ENCODE measurements at regions not wholly inside any gene's neighbourhood (a gene's known extent, or its start where the extent isn't known, plus 50 kb on each side); places are given as distances from the start of the nearest gene placed in this dataset.
"Not testable (repeated sequence)": the region's sequence is repeated elsewhere in the genome, so short reads cannot be mapped to it uniquely, and the experiment has no call there.

GRCh38 chr15:45867281-45867680 is 232.5 kb downstream of the SQOR start:
- no peak for DNase-seq (ENCODE audit: low read depth)

DNA sequence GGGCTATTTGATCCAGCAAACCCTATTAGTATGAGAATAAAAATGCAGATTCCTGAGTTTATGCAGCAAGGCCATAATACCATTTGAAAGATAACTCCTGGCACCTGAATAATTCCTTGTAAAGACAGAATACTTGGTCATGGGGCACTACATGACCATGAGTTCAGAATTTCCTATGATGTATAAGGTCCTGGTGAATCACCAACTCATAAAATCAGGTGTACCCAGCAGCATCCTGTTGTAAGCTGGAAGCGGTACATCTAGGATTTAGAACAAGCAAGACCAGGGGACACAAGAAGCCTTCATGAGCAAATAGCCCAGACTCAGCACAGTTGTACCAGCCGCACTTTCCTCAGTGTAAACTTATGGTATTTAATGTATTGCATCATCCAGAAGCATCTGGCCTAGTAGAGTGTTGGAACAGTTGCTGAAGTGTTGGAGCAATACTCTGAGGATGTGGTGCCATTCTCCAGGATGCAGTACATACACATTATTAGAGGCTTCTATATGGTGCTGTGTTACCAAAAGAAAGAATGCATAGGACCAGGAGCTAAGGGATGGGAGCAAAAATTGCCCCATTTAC is 233.4 kb downstream of the SQOR start:
- no peak for DNase-seq (ENCODE audit: low read depth)

GRCh38 chr15:45869034-45869668 is 234.3 kb downstream of the SQOR start:
- no peak for DNase-seq (ENCODE audit: low read depth)

DNA sequence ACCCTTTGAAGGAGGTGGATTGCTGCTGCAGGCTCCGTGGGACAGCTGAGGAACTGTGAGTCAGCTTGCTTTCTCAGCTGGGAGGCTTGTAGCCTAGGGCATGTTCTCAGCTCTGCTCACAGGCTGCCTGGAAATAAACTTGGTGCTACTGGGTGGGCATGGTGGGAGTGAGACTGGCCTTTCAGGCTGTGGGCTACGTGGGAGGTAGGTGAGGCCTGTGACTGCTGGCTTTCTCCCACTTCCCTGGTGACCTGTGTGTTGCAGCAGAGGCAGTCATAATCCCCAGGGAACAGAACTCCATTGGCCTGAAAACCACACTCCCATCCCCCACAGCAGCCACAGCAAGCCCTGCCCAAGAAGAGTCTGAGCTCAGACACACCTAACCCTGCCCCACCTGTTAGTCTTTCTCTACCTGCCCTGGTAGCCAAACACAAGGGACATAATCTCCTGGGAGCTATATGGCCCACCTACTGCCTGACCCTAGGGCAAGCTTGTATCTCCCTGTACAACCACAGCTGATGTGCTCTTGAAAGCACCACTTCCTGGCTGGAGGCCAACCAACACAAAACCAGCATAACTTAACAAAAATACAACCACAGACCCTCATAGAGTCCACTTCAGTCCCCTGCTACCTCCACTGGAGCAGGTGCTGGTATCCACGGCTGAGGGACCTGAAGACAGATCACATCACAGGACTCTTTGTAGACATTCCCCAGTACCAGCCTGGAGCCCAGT is 236.5 kb downstream of the SQOR start:
- DNase-seq (ENCODE audit: low read depth) = no peak

DNA sequence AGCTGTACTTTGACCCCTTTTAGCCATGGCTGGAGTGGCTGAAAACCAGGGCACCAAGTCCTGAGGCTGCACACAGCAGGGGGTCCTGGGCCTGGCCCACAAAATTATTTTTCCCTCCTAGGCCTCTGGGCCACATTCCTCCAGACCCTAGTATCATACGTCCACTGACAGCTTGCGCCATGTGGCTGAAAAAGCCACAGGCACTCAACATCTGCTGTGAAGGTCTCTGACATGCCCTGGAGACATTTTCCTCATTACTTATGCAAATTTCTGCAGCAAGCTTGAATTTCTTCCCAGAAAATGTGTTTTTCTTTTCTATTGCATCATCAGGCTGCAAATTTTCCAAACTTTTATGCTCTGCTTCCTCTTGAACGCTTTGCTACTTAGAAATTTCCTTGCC is 239.0 kb downstream of the SQOR start:
- DNase-seq (ENCODE audit: low read depth) = no peak

DNA sequence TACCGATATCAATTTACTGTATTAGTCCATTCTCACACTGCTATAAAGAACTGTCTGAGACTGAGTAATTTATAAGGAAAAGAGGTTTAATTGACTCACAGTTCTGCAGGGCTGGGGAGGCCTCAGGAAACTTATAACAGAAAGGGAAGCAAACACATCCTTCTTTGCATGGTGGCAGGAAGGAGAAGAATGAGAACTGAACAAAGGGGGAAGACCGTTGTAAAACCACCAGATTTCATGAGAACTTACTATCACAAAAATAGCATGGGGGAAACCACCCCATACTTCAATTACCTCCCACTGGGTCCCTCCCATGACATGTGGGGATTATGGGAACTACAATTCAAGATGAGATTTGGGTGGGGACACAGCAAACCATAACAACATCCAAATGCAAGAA is 239.7 kb downstream of the SQOR start:
- not testable (repeated sequence) for DNase-seq (ENCODE audit: low read depth)

- no peak for DNase-seq (ENCODE audit: low read depth)
These were observed 249.5 kb downstream of the SQOR start for GRCh38 chr15:45884289-45884688.

DNA sequence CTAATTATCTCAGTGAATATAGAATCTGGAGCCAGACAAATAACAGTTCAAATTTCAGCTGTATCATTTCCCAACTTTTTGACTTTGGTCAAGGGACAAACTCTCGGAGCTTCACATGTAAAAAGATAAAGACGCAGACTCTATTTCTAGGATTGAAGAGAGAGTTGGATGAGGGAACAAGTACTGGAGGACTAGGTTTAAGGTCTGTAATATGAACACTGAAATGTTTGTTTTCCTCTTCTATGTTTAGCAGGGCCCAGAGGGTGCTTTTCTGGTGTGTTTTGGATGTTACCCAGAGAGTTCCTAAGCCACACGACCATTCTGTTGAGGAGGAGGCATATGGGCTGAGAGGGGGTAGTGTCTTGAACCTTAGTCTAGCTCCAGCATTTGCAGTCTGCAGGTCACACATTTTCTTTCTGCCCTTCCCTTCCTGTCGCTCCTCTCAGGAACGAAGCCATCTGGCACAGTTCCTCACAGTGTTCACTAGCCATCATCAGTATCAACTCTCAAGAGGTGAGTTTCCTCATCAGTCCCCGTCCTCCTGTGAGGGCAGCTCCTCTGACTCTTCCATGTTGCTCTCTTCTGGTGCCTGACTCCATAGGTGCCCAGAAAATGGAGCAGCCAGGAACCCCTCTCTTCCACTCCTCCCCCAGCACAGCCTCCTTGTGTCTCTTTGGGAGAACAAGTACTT is 250.1 kb downstream of the SQOR start:
- no peak for DNase-seq (ENCODE audit: low read depth)

- DNase-seq (ENCODE audit: low read depth) = no peak
These were observed 251.0 kb downstream of the SQOR start for GRCh38 chr15:45885801-45886200.

- DNase-seq (ENCODE audit: low read depth) = no peak
These were observed 256.9 kb downstream of the SQOR start for GRCh38 chr15:45891766-45892165.

- DNase-seq (ENCODE audit: low read depth) = no peak
These were observed 257.4 kb downstream of the SQOR start for GRCh38 chr15:45892182-45892581.

GRCh38 chr15:45903283-45903682 is 268.5 kb downstream of the SQOR start:
- no peak for DNase-seq (ENCODE audit: low read depth)

- DNase-seq (ENCODE audit: low read depth) = no peak
These were observed 269.2 kb downstream of the SQOR start for GRCh38 chr15:45904019-45904418.

- DNase-seq (ENCODE audit: low read depth) = no peak
These were observed 271.4 kb downstream of the SQOR start for GRCh38 chr15:45906230-45906629.

DNA sequence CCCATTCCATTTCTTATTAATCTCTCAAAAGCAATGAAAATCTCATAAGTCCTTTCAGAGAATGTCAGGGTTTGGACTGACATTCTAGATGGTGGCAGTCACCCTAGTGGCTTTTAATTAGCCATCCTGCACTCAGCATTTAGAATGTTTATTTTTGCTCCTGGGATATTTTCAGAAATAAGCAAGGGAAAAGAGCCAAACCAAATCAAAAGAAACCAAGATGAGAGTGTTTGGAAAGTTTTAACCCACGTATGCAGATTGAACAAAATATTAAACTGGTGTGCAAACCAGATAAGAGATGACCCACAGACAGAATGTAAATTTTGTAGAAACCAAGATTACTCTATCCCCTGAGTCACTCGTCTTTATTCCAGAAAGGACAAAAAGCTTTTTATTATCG is 275.8 kb downstream of the SQOR start:
- DNase-seq (ENCODE audit: low read depth) = no peak

GRCh38 chr15:45913451-45913850 is 278.6 kb downstream of the SQOR start:
- no peak for DNase-seq (ENCODE audit: low read depth)

GRCh38 chr15:45914425-45914824 is 279.6 kb downstream of the SQOR start:
- DNase-seq (ENCODE audit: low read depth) = no peak

DNA sequence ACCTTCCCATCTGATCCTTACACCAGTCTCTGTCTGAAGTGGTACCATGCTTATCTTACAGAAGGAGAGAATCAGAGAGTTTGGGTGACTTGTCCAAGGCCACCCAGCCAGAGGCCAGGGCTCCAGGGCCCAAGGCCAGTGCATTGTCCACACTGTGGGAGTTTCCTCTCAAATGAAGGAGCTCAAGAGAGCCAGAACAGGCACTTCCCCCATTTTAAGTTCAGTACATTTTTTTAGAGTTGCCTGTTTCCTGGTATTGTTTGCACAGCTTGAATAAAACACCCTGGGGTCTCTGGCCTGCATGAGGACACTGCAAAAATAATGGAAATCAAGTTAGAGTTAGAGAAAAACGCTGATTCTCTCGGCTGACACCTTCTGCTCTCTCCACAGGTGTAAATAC is 284.0 kb downstream of the SQOR start:
- no peak for DNase-seq (ENCODE audit: low read depth)

DNA sequence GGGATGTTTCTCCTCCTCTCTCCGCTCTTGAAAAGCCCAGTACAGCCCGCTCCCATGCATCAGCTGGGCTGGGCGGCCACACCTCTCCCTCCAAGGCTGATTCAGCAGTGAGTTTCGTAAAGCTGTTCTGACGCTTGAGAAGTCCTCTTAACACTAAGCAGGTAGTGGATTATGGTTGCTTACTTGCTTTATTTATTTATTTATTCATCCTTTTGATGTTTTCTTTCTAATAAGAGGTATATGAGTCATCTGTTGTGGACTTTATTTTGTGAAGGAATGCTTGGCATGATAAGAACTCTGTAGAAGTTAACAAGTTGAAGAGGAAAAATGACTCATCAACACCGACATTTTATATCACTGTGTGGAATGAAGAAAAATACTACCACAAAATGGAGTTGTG is 285.0 kb downstream of the SQOR start:
- no peak for DNase-seq (ENCODE audit: low read depth)

DNA sequence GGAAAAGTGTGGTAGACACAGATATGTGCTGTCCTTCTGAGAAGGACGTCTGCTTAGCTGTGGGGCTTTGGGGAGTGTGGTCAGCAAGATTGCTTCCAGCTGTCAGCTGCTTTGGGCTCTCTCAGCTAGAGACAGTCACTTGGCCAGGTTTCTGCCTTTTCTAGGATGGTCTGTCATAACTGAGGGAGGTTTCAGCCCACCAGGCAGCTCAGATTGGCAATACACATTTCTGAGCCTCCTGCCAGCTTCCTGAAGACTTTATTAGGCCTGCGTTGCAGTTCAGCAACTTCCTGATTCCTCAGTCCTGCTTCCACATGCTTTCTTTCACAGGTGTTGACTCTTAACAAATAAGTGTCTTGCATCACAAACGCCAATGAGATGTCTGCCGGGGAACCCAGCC is 286.5 kb downstream of the SQOR start:
- DNase-seq (ENCODE audit: low read depth) = no peak

- no peak for DNase-seq (ENCODE audit: low read depth)
These were observed 287.1 kb downstream of the SQOR start for GRCh38 chr15:45921978-45922377.

DNA sequence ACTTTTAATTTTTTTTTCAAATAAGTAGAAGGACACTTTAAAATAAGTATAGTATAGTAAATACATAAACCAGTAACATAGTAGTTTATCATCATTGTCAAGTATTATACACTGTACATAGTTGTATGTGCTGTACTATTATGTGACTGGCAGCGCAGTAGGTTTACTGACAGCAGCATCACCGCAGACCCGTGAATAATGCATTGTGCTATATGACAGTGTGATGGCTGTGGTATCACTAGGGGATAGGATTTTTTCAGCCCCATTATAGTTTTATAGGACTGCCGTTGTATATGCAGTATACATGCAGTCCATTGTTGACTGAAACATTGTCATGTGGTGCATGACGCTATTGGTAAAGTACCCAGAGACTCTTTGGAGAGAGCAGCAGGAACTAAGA is 306.5 kb downstream of the SQOR start:
- DNase-seq (ENCODE audit: low read depth) = no peak

DNA sequence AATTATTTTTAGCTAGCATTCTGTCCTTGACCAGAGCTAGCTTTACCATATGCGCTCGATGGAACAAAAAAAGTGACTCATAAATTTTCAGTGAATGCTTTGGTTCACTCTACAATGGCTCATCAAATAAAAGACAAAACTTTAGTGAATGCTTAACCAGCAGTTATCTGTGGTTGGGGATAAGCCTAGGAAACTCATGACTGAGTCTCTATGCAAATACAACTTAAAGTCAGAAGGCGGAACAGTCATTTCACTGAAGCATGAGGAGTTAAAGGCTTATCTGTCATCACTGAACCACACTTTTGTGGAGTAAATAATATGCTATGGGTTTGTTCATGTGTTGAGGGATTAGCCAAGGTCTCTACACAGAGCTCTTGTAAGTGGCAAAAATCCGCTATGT is 308.4 kb downstream of the SQOR start:
- no peak for DNase-seq (ENCODE audit: low read depth)
